Transverse colon (tissue), 4 donors: ENCODE measurements at regions not wholly inside any gene's neighbourhood (a gene's known extent, or its start where the extent isn't known, plus 50 kb on each side); places are given as distances from the start of the nearest gene placed in this dataset.
"Not testable (repeated sequence)": the region's sequence is repeated elsewhere in the genome, so short reads cannot be mapped to it uniquely, and the experiment has no call there.

ENCODE experiments used
- DNase-seq: peaks from one replicate; pipeline ENCODE4 v3.0.0-alpha.2; 2019
- H3K27ac ChIP-seq, 4 donors: fragments of 200-600 bp; sonication (generic); 2 replicates each; pipeline ENCODE4 v1.5.1; 2016 to 2018; ENCODE audit warnings: inconsistent platforms in 4 of 4
- H3K27me3 ChIP-seq: fragments of 200-600 bp; sonication (generic); 2 replicates; pipeline ENCODE4 v1.5.1; 2017; ENCODE audit warnings: inconsistent platforms
- H3K36me3 ChIP-seq, 4 donors: fragments of 200-600 bp; sonication (generic); 2 replicates each; pipeline ENCODE4 v1.5.1; 2017 to 2019; ENCODE audit warnings: inconsistent platforms in 4 of 4
- H3K4me1 ChIP-seq, 4 donors: fragments of 200-600 bp; sonication (generic); 2 replicates each; pipeline ENCODE4 v1.5.1; 2017 to 2020; ENCODE audit warnings: inconsistent platforms in 4 of 4
- H3K4me3 ChIP-seq, 4 donors: fragments of 200-600 bp; sonication (generic); 1 replicate in 1 of 4; 2 replicates in 3 of 4; pipeline versions ENCODE4 v1.5.1 to v1.6.1; 2017 to 2019; ENCODE audit warnings: inconsistent platforms in 4 of 4
- H3K9me3 ChIP-seq, 2 donors: fragments of 200-600 bp; sonication (generic); 2 replicates each; pipeline ENCODE4 v1.5.1; 2017 to 2019; ENCODE audit warnings: inconsistent platforms in 2 of 2
- EP300 ChIP-seq: sonication (generic); formaldehyde crosslinking; IDR thresholded peaks from one replicate; pipeline ENCODE4 v1.6.1; 2017; ENCODE audit warnings: antibody characterized with exemption, low read depth
- POLR2A ChIP-seq: fragments of 450-650 bp; IDR thresholded peaks from one replicate; pipeline ENCODE4 v1.6.1; 2016; ENCODE audit warnings: antibody characterized with exemption, mild to moderate bottlenecking, moderate library complexity
- POLR2AphosphoS5 ChIP-seq, 3 donors: sonication (generic); formaldehyde crosslinking; IDR thresholded peaks; one replicate each; pipeline ENCODE4 v1.6.1; 2016; ENCODE audit warnings: antibody characterized with exemption in 3 of 3
- WGBS, 2 donors: methylation state at CpG; one replicate each; pipeline ENCODE4 v1.1.5; 2018; ENCODE audit warnings: low coverage in 1 of 2; 5-methylcytosine and 5-hydroxymethylcytosine counted together
- in situ Hi-C, 4 donors: fragments of 200-750 bp; cut with MboI; loops; one replicate each; pipeline versions ENCODE4 v1.15.0 to v1.15.1; 2017; ENCODE audit warnings: low sequenced_read_pairs in 3 of 4, low pct_ligation_motif_present in 1 of 4, low pct_unique_long_range_greater_than_20kb in 1 of 4
- intact Hi-C: fragments of 100-400 bp; cut with DNase I; formaldehyde crosslinking; loops from one replicate; pipeline ENCODE4 v1.15.1; 2023; ENCODE audit warnings: low total_unique reads
- TF ChIP-seq, protein P1 (sequence below), 5 experiments: fragments of 200-600 bp in 3 of 5; fragments of 450-650 bp in 2 of 5; sonication (generic) in 3 of 5; IDR thresholded peaks; 1 replicate in 2 of 5; 2 replicates in 3 of 5; pipeline ENCODE4 v1.5.1; 2016 to 2017; ENCODE audit warnings: antibody characterized with exemption in 5 of 5, inconsistent platforms in 3 of 5, mild to moderate bottlenecking in 2 of 5, moderate library complexity in 1 of 5

DNA sequence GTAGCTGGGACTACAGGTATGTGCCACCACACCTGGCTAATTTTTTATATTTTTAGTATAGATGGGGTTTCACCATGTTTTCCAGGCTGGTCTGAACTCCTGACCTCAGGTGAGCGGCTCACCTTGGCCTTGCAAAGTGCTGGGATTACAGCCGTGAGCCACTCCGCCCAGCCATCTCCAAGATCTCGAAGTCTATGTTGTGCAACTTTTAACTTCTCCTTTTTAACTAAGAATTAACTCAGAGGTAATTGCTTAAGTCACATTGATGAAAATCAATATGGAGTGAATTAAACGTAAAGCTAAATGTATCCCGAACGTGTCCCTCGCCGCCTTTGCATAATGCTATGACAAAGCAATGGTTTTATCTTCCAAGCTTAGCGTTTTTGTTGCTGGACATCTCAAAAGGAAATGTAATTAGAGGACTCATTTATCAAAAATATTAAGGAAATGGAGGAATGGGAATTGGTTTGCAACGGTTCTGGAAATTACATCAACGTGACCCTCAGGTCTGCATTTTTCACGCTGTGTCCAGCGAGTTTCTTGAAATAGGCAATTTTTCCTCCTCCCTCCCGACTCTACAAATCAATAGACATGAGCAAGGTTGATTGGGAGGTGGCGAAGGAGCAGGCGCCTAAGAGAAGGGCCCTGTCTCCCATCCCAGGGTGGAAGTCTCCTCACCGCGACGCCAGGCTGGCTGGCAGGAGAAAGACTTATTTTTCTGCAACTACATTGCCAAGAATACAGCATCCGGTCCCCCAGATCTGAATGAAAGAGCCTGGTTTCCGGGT is 89.8 kb downstream of the TMEM130 start:
- 75 to 79% methylated on average over 15 to 22 of the region's 22 CpGs for WGBS, 2 donors
- DNase-seq, result no peak

DNA sequence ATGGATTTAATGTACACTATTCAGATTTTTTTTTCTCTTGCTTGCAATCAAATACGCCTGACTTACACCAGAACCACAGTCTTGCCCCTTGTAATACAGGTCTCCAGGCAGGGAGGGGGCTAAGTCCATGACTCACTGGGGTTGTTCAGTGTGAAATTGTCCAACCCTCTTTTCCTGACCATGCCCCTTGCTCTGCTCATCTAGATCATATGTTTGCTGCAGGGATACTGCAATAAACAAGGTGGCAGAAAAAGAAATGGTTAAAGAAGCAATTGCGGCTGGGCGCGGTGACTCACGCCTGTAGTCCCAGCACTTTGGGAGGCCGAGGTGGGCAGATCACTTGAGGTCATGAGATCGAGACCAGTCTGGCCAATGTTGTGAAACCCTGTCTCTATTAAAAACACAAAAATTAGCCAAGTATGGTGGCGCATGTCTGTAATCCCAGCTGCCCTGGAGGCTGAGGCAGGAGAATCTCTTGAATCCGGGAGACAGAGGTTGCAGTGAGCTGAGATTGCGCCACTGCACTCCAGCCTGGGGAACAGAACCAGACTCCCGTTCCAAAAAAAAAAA is 85.5 kb downstream of the TMEM130 start:
- in situ Hi-C loops, result no loop called here
- intact Hi-C loops, result no loop called here

More for the DNA sequence above, 89.8 kb downstream of the TMEM130 start:
- H3K27me3 ChIP-seq, result no peaks in the 10 kb centered on the region
- no peaks in the 10 kb centered on the region for H3K4me1 ChIP-seq
- no peak for TF ChIP-seq EP300
- no peak for TF ChIP-seq POLR2A
- TF ChIP-seq, protein P1, sequence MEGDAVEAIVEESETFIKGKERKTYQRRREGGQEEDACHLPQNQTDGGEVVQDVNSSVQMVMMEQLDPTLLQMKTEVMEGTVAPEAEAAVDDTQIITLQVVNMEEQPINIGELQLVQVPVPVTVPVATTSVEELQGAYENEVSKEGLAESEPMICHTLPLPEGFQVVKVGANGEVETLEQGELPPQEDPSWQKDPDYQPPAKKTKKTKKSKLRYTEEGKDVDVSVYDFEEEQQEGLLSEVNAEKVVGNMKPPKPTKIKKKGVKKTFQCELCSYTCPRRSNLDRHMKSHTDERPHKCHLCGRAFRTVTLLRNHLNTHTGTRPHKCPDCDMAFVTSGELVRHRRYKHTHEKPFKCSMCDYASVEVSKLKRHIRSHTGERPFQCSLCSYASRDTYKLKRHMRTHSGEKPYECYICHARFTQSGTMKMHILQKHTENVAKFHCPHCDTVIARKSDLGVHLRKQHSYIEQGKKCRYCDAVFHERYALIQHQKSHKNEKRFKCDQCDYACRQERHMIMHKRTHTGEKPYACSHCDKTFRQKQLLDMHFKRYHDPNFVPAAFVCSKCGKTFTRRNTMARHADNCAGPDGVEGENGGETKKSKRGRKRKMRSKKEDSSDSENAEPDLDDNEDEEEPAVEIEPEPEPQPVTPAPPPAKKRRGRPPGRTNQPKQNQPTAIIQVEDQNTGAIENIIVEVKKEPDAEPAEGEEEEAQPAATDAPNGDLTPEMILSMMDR (IDR thresholded peaks at IDR 0.05), result no peak
- TF ChIP-seq POLR2AphosphoS5 (IDR thresholded peaks at IDR 0.05), result no peak
- intact Hi-C loops, result no loop called here
- no peaks in the 10 kb centered on the region for H3K36me3 ChIP-seq
- H3K4me3 ChIP-seq, result no peak overlapping the region
- in situ Hi-C loops, result no loop called here
- no peaks in the 10 kb centered on the region for H3K9me3 ChIP-seq
- no peak overlapping the region for H3K27ac ChIP-seq

DNA sequence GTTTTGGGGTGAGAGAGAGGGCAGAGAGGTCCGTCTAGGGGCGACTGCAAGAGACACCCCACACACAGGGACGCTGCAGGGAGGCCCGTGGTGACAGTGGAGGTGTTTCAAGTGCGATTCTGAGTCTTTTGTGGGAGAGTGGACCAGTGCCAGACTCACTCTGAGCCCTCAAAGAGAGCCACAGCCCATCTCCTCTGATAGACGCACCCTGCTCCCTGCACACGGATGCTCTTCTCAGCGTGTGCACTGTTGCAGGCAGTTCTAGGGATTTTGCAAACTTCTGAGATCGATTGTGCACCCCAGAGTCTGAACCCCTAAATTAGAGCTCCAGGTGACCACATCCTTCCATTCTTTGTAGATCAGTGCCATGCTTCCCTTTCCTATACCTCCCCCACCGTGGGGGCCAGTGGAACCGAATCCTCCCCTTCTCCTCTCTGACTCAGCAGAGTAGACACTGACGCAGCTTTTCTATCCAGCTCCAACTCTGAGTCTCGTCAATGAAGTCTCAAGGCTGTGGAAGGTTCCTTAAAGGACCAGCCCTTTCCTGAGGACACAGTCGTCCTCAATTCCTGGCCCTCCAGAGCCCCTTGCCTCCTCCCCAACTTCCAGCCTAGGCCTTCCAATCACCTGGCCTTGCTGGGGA is 83.8 kb downstream of the TMEM130 start:
- 58% methylated on average over 14 of the region's 14 CpGs; no CpG with 5 or more reads in 1 of the 2 donors for WGBS, 2 donors
- H3K4me1 ChIP-seq, result no peaks in the 10 kb centered on the region
- TF ChIP-seq POLR2AphosphoS5 (IDR thresholded peaks at IDR 0.05) (no peak), POLR2A (no peak), EP300 (no peak)
- TF ChIP-seq, protein P1 (IDR thresholded peaks at IDR 0.05), result no peak
- intact Hi-C loops (no loop called here), in situ Hi-C loops (no loop called here)
- no peaks in the 10 kb centered on the region for H3K36me3 ChIP-seq
- H3K27me3 ChIP-seq, result no peaks in the 10 kb centered on the region
- no peak overlapping the region for H3K27ac ChIP-seq
- H3K9me3 ChIP-seq, result no peaks in the 10 kb centered on the region
- H3K4me3 ChIP-seq, result no peak overlapping the region
- DNase-seq, result no peak

More for the DNA sequence above, 85.5 kb downstream of the TMEM130 start:
- WGBS, 2 donors, result 66 to 73% methylated on average over 6 to 11 of the region's 11 CpGs
- TF ChIP-seq EP300, result no peak
- TF ChIP-seq, protein P1 (IDR thresholded peaks at IDR 0.05), result no peak
- TF ChIP-seq POLR2A, result no peak
- TF ChIP-seq POLR2AphosphoS5 (IDR thresholded peaks at IDR 0.05), result no peak
- Histone ChIP-seq H3K4me1 (no peaks in the 10 kb centered on the region), H3K27ac (no peak overlapping the region), H3K4me3 (no peak overlapping the region), H3K9me3 (no peaks in the 10 kb centered on the region), H3K27me3 (no peaks in the 10 kb centered on the region), H3K36me3 (no peaks in the 10 kb centered on the region)
- no peak for DNase-seq

DNA sequence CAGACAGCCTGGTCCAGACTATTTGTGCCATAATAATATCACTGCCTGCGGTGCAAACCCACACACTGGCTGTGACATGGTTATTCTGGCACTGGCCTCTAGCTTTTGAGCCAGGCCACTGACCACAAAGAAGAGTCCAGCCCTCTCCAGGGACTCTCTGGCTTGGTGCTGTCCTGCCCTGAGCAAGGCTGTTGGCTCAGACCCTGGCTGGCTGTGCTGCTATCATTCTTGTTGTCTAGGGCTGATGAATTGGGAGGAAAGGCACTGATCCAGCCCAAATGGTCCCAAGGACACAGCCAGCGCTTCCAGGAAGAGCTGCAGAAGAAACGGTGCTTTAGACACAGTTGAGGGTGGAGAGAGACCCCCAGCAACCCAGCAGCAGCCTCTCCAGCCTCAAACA is 80.8 kb downstream of the TMEM130 start:
- no peak overlapping the region for H3K27ac ChIP-seq
- intact Hi-C loops, result no loop called here
- in situ Hi-C loops, result no loop called here
- H3K27me3 ChIP-seq, result no peaks in the 10 kb centered on the region
- TF ChIP-seq, protein P1 (IDR thresholded peaks at IDR 0.05), result no peak
- no peak for TF ChIP-seq POLR2AphosphoS5 (IDR thresholded peaks at IDR 0.05)
- TF ChIP-seq EP300, result no peak
- TF ChIP-seq POLR2A, result no peak
- 52% methylated on average over 3 of the region's 3 CpGs; no CpG with 5 or more reads in 1 of the 2 donors for WGBS, 2 donors
- H3K9me3 ChIP-seq, result no peaks in the 10 kb centered on the region
- no peaks in the 10 kb centered on the region for H3K4me1 ChIP-seq
- DNase-seq, result no peak
- H3K4me3 ChIP-seq, result no peak overlapping the region
- no peaks in the 10 kb centered on the region for H3K36me3 ChIP-seq

DNA sequence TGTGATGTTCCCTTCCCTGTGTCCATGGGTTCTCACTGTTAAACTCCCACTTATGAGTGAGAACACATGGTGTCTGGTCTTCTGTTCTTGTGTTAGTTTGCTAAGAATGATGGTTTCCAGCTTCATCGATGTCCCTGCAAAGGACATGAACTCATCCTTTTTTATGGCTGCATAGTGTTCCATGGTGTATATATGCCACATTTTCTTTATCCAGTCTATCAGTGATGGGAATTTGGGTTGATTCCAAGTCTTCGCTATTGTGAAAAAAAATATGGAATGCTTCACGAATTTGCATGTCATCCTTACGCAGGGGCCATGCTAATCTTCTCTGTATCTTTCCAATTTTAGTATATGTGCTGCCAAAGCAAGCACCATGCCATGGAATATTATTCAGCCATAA is 75.4 kb downstream of the TMEM130 start:
- H3K9me3 ChIP-seq, H3K27me3 ChIP-seq, intact Hi-C loops, H3K4me3 ChIP-seq, H3K27ac ChIP-seq, DNase-seq, H3K4me1 ChIP-seq, H3K36me3 ChIP-seq, in situ Hi-C loops: not testable (repeated sequence)
- WGBS, 2 donors, result 93 to 95% methylated on average over 4 of the region's 4 CpGs
